ENCODE measurements at regions not wholly inside any gene's neighbourhood (a gene's known extent, or its start where the extent isn't known, plus 50 kb on each side); places are given as distances from the start of the nearest gene placed in this dataset.

- TF ChIP-seq CTCF (IDR thresholded peaks at IDR 0.05) (no peak), EZH2 (IDR thresholded peaks at IDR 0.05; ENCODE audit: borderline replicate concordance, insufficient read depth, low read depth, low read length, poor library complexity, severe bottlenecking) (no peak)
These were observed 860.6 kb upstream of the ZEB2 start for GRCh38 chr2:145380436-145381017.
